ENCODE measurements at regions not wholly inside any gene's neighbourhood (a gene's known extent, or its start where the extent isn't known, plus 50 kb on each side); places are given as distances from the start of the nearest gene placed in this dataset.

- no peak for TF ChIP-seq EZH2 (IDR thresholded peaks at IDR 0.05; ENCODE audit: low read length)
- no peak for TF ChIP-seq CTCF (optimal IDR thresholded peaks at IDR 0.05 in 1 of 3, IDR thresholded peaks at IDR 0.05 in 1 of 3, conservative IDR thresholded peaks at IDR 0.05 in 1 of 3; ENCODE audit: extremely low read depth in 1 of 3, insufficient read depth in 2 of 3, low read length in 3 of 3)
- no peaks in the 10 kb centered on the region for H3K9me1 ChIP-seq (ENCODE audit: control insufficient read depth, extremely low read depth, insufficient read depth, low read length)
- dilution Hi-C loops (cut with MboI; ENCODE audit: extremely low pct_ligation_motif_present, low sequenced_read_pairs), result no loop called here
- DNase-seq (ENCODE audit: low read depth, low spot score), result no peak
- no peak overlapping the region for H3K4me2 ChIP-seq (ENCODE audit: control insufficient read depth, extremely low read depth, insufficient read depth, low read depth, low read length)
- no peak overlapping the region for H3K4me3 ChIP-seq (ENCODE audit: control insufficient read depth in 2 of 3, extremely low read depth in 1 of 3, insufficient read depth in 2 of 3, low read depth in 1 of 3, low read length in 3 of 3)
- no peaks in the 10 kb centered on the region for H3K79me2 ChIP-seq (ENCODE audit: control insufficient read depth, insufficient read depth, low read length)
- FAIRE-seq, result no peak
- H4K20me1 ChIP-seq (ENCODE audit: control insufficient read depth, extremely low read depth, insufficient read depth, low read length), result no peaks in the 10 kb centered on the region
- no peaks in the 10 kb centered on the region for H3K36me3 ChIP-seq (ENCODE audit: control insufficient read depth in 2 of 2, extremely low read depth in 1 of 2, insufficient read depth in 2 of 2, low read length in 2 of 2)
- no peak overlapping the region for H2AFZ ChIP-seq (ENCODE audit: control insufficient read depth, low read length)
- H3K9me3 ChIP-seq (ENCODE audit: control insufficient read depth, low read depth, low read length), result no peaks in the 10 kb centered on the region
- H3K9ac ChIP-seq (ENCODE audit: control insufficient read depth, extremely low read depth, insufficient read depth, low read length), result no peak overlapping the region
- no peak overlapping the region for H3K27ac ChIP-seq (ENCODE audit: control insufficient read depth, insufficient read depth, low read length)
- peaks cover 13% of the 10 kb centered on the region for H3K4me1 ChIP-seq (ENCODE audit: control insufficient read depth, extremely low read depth, insufficient read depth, low read length)
- no peaks in the 10 kb centered on the region for H3K27me3 ChIP-seq (ENCODE audit: control insufficient read depth, extremely low read depth, insufficient read depth, low read length)
Observed at GRCh38 chr17:54277868-54278267, 455.1 kb downstream of the KIF2B start.

GRCh38 chr17:54280741-54281140, 458.0 kb downstream of the KIF2B start:
- DNase-seq (ENCODE audit: low read depth, low spot score) (peak; percentile 55), FAIRE-seq (peak; percentile 92)
- no peaks in the 10 kb centered on the region for H3K36me3 ChIP-seq (ENCODE audit: control insufficient read depth in 2 of 2, extremely low read depth in 1 of 2, insufficient read depth in 2 of 2, low read length in 2 of 2)
- H3K79me2 ChIP-seq (ENCODE audit: control insufficient read depth, insufficient read depth, low read length), result no peaks in the 10 kb centered on the region
- no peaks in the 10 kb centered on the region for H3K9me3 ChIP-seq (ENCODE audit: control insufficient read depth, low read depth, low read length)
- no peaks in the 10 kb centered on the region for H4K20me1 ChIP-seq (ENCODE audit: control insufficient read depth, extremely low read depth, insufficient read depth, low read length)
- no peak overlapping the region for H2AFZ ChIP-seq (ENCODE audit: control insufficient read depth, low read length)
- H3K27ac ChIP-seq (ENCODE audit: control insufficient read depth, insufficient read depth, low read length), result no peak overlapping the region
- no peak overlapping the region for H3K9ac ChIP-seq (ENCODE audit: control insufficient read depth, extremely low read depth, insufficient read depth, low read length)
- dilution Hi-C loops (cut with MboI; ENCODE audit: extremely low pct_ligation_motif_present, low sequenced_read_pairs), result no loop called here
- peaks cover 13% of the 10 kb centered on the region for H3K4me1 ChIP-seq (ENCODE audit: control insufficient read depth, extremely low read depth, insufficient read depth, low read length)
- TF ChIP-seq CTCF (optimal IDR thresholded peaks at IDR 0.05 in 1 of 3, IDR thresholded peaks at IDR 0.05 in 1 of 3, conservative IDR thresholded peaks at IDR 0.05 in 1 of 3; ENCODE audit: extremely low read depth in 1 of 3, insufficient read depth in 2 of 3, low read length in 3 of 3) (no peak), EZH2 (IDR thresholded peaks at IDR 0.05; ENCODE audit: low read length) (no peak)
- no peaks in the 10 kb centered on the region for H3K9me1 ChIP-seq (ENCODE audit: control insufficient read depth, extremely low read depth, insufficient read depth, low read length)
- no peaks in the 10 kb centered on the region for H3K27me3 ChIP-seq (ENCODE audit: control insufficient read depth, extremely low read depth, insufficient read depth, low read length)
- H3K4me2 ChIP-seq (ENCODE audit: control insufficient read depth, extremely low read depth, insufficient read depth, low read depth, low read length), result peak overlapping the region; percentile 31
- H3K4me3 ChIP-seq (ENCODE audit: control insufficient read depth in 2 of 3, extremely low read depth in 1 of 3, insufficient read depth in 2 of 3, low read depth in 1 of 3, low read length in 3 of 3), result no peak overlapping the region
